ENCODE measurements at regions not wholly inside any gene's neighbourhood (a gene's known extent, or its start where the extent isn't known, plus 50 kb on each side); places are given as distances from the start of the nearest gene placed in this dataset.

- H3K9me2 ChIP-seq (replicated peaks; ENCODE audit: insufficient read depth, low read length) = no peaks in the 10 kb centered on the region
- H3K27me3 ChIP-seq (replicated peaks; ENCODE audit: insufficient read depth, low read length) = no peaks in the 10 kb centered on the region
- H3K79me2 ChIP-seq (ENCODE audit: low read length) = no peaks in the 10 kb centered on the region
- no peak overlapping the region for H2AFZ ChIP-seq (ENCODE audit: low read length)
- DNase-seq = no peak
- no peak overlapping the region for H3K27ac ChIP-seq (ENCODE audit: low read length)
- H3K4me1 ChIP-seq (ENCODE audit: low read length) = no peaks in the 10 kb centered on the region
- H3K4me3 ChIP-seq (ENCODE audit: low read length) = no peak overlapping the region
- H3K9ac ChIP-seq (ENCODE audit: low read length) = no peak overlapping the region
- H3K4me2 ChIP-seq (ENCODE audit: low read depth, low read length) = no peak overlapping the region
- H3F3A ChIP-seq (ENCODE audit: insufficient read depth, low read length) = no peaks in the 10 kb centered on the region
- H4K20me1 ChIP-seq (ENCODE audit: insufficient read depth, low read length) = no peaks in the 10 kb centered on the region
- H3K9me3 ChIP-seq (replicated peaks; ENCODE audit: insufficient read depth, low read length) = no peaks in the 10 kb centered on the region
- TF ChIP-seq CTCF (IDR thresholded peaks at IDR 0.05; ENCODE audit: low read length) = no peak
- TF ChIP-seq EZH2 (optimal IDR thresholded peaks at IDR 0.05; ENCODE audit: low read depth, low read length) = no peak
- TF ChIP-seq EZH2phosphoT487 (IDR thresholded peaks at IDR 0.05; ENCODE audit: low read length) = no peak
- no peaks in the 10 kb centered on the region for H3K36me3 ChIP-seq (replicated peaks; ENCODE audit: insufficient read depth, low read length)
These were observed 49.8 kb upstream of the EYA4 start for GRCh38 chr6:133191323-133191722.
